Endothelial cell (in vitro differentiated cells): ENCODE measurements at regions not wholly inside any gene's neighbourhood (a gene's known extent, or its start where the extent isn't known, plus 50 kb on each side); places are given as distances from the start of the nearest gene placed in this dataset.

Experiments
- DNase-seq: peaks from one replicate; pipeline ENCODE4 v3.0.0; 2021; ENCODE audit warnings: low spot score
- H3K27ac Mint-ChIP-seq: one replicate; pipeline ENCODE4 v1.8.0; 2021; ENCODE audit warnings: mixed read lengths, inconsistent platforms; ENCODE audit not compliant: unreplicated experiment
- H3K27me3 Mint-ChIP-seq: one replicate; pipeline ENCODE4 v1.8.0; 2021; ENCODE audit warnings: mild to moderate bottlenecking, moderate library complexity, mixed read lengths, inconsistent platforms; ENCODE audit not compliant: unreplicated experiment
- H3K36me3 Mint-ChIP-seq: one replicate; pipeline ENCODE4 v1.8.0; 2021; ENCODE audit warnings: mild to moderate bottlenecking, low read depth, mixed read lengths, inconsistent platforms; ENCODE audit not compliant: unreplicated experiment
- H3K4me1 Mint-ChIP-seq: one replicate; pipeline ENCODE4 v1.8.0; 2021; ENCODE audit warnings: mild to moderate bottlenecking, mixed read lengths, inconsistent platforms; ENCODE audit not compliant: unreplicated experiment
- H3K4me3 Mint-ChIP-seq: one replicate; pipeline ENCODE4 v1.8.0; 2021; ENCODE audit warnings: mild to moderate bottlenecking, mixed read lengths, inconsistent platforms; ENCODE audit not compliant: unreplicated experiment
- H3K9me3 Mint-ChIP-seq: one replicate; pipeline ENCODE4 v1.8.0; 2021; ENCODE audit warnings: mixed read lengths, inconsistent platforms; ENCODE audit not compliant: unreplicated experiment
- CTCF ChIP-seq: fragments of 200-600 bp; sonication (generic); IDR thresholded peaks from one replicate; pipeline ENCODE4 v1.5.0; 2021; ENCODE audit warnings: antibody characterized with exemption; ENCODE audit not compliant: unreplicated experiment

GRCh38 chr5:125551797-125552196, 805.4 kb upstream of the ZNF608 start:
- TF ChIP-seq CTCF = no peak
- H3K27ac Mint-ChIP-seq = no peak overlapping the region
- H3K9me3 Mint-ChIP-seq = no peaks in the 10 kb centered on the region
- H3K4me3 Mint-ChIP-seq = no peak overlapping the region
- H3K4me1 Mint-ChIP-seq = peaks cover 13% of the 10 kb centered on the region
- H3K36me3 Mint-ChIP-seq = no peaks in the 10 kb centered on the region
- peaks cover 1% of the 10 kb centered on the region for H3K27me3 Mint-ChIP-seq
- no peak for DNase-seq

GRCh38 chr5:125552486-125552885, 806.0 kb upstream of the ZNF608 start:
- Mint-ChIP-seq H3K36me3 (no peaks in the 10 kb centered on the region), H3K4me3 (no peak overlapping the region), H3K9me3 (no peaks in the 10 kb centered on the region), H3K4me1 (peaks cover 13% of the 10 kb centered on the region), H3K27me3 (peaks cover 1% of the 10 kb centered on the region), H3K27ac (no peak overlapping the region)
- no peak for TF ChIP-seq CTCF
- no peak for DNase-seq

GRCh38 chr5:125554355-125554754, 807.9 kb upstream of the ZNF608 start:
- H3K27me3 Mint-ChIP-seq = no peaks in the 10 kb centered on the region
- H3K27ac Mint-ChIP-seq = no peak overlapping the region
- H3K4me1 Mint-ChIP-seq = peaks cover 7% of the 10 kb centered on the region
- no peak overlapping the region for H3K4me3 Mint-ChIP-seq
- DNase-seq = no peak
- TF ChIP-seq CTCF = no peak
- H3K9me3 Mint-ChIP-seq = no peaks in the 10 kb centered on the region
- H3K36me3 Mint-ChIP-seq = no peaks in the 10 kb centered on the region

- Mint-ChIP-seq H3K9me3 (no peaks in the 10 kb centered on the region), H3K27ac (no peak overlapping the region), H3K4me3 (no peak overlapping the region), H3K36me3 (no peaks in the 10 kb centered on the region), H3K27me3 (no peaks in the 10 kb centered on the region), H3K4me1 (no peaks in the 10 kb centered on the region)
- no peak for TF ChIP-seq CTCF
- DNase-seq = no peak
These were observed 809.2 kb upstream of the ZNF608 start for GRCh38 chr5:125555591-125555990.

DNA sequence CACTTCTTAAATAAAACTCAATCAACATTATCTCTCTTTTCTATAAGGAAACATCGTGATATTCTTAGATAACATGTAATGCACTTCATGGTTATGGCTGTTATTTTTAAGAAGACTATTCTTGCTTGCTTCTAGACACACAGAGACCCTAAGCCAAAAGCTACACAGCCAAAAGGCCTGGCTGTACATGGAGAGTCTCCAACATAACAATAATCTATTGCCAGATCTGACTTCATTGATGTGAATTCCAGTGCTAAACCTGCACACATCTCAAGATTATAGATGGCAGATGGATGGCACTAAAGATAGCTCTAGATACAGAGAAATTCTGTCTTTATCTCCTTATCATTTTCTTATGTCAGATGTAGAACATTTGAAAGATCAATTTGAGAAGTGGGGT, 811.6 kb upstream of the ZNF608 start:
- no peak for TF ChIP-seq CTCF
- H3K27me3 Mint-ChIP-seq = no peaks in the 10 kb centered on the region
- H3K4me3 Mint-ChIP-seq = no peak overlapping the region
- H3K9me3 Mint-ChIP-seq = no peaks in the 10 kb centered on the region
- H3K36me3 Mint-ChIP-seq = no peaks in the 10 kb centered on the region
- no peak overlapping the region for H3K27ac Mint-ChIP-seq
- no peaks in the 10 kb centered on the region for H3K4me1 Mint-ChIP-seq
- no peak for DNase-seq
